ENCODE measurements at regions not wholly inside any gene's neighbourhood (a gene's known extent, or its start where the extent isn't known, plus 50 kb on each side); places are given as distances from the start of the nearest gene placed in this dataset.
"Not testable (repeated sequence)": the region's sequence is repeated elsewhere in the genome, so short reads cannot be mapped to it uniquely, and the experiment has no call there.

DNA sequence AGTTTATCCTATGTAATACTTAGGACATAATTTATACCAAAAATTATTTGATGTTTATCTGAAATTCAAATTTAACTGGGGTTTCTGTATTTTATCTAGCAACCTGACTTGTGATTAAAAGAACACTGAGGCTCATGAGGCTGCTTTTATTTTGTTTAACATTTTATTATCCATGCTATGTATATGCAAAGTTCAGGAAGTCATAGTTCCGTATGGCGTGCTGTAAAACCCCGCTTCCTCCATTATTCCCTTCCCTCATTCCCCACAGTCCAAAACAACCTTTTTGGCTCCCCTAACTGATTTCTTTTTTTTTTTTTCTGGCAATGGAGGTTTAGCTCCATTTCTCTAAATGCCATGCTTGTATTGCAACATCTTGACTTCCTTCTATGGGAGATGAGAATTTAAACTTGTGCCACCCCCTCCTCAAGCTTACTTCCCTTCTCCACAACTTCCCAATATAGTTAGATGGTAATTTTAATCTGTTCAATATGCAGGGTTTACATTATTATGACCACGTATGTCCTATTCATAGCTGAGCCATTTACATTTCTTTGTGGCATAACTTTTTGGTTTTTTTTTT lies 138.0 kb upstream of the DNAH14 start:
- DNase-seq, result no peak

DNA sequence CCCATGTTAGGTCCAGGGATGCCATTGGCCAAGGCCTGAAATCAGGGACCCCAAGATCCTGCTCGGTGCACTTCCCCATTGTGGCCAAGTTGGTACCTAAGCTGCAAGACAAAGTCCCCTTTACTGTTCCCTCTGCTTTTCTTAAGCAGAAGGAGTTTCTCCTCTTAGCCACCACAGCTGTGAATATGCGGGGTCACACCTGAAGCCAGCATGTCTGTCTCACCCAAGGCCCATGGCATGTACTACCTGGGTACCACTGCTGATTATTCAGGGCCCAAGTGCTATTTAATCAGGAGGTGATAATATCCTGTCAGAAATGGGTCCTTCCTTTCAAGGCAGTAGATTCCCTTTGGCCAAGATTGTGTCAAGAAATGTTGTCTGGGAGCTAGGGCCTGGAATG lies 133.9 kb upstream of the DNAH14 start:
- no peak for DNase-seq

DNA sequence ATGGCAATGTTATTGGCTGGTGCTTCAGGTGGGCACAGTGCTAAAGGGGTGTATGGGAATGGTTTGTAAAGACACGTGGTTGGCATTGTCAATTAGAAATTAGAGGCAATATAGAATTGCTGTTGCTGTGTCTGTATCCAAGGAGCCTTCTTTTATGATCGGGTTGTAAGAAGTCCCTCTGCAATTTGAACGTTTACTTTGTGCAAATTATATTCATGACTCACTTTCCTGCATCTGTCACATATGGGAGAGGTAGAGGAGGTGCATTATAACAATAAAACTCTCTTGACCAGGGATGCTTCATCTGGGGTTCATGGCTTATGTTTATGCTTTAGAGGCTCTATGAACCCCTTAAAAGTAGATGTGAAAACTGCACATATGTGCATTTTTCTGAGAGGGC lies 130.4 kb upstream of the DNAH14 start:
- no peak for DNase-seq

DNA sequence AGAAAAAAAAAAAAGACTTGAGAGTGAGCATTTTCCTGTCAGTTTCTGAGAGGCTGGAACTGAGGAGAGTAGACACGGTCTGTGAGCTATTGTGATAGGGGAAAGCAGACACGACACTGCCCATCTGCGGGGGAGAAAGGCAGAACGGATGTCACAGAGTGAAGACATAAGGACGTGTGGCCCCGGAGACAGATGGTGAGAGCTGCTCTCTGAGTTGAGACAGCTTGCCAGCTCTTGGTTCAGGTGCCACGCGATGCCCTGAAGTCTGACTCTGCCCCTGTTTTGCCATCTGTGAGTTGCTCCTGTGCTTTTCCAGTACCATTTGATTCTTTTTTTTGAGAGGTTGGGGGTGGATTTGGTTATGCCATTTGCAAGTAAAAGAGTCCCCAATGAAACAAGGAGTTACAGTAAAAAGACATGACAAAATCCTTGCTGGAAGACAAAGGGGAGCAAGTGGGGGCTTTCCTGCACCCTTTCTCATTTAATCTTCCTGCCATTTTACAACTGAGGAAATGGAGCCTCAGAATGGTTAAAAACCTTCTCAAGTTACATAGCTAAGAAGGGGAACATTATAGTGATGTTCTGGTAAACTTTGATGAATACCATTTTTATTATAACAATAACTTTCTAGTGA lies 128.9 kb upstream of the DNAH14 start:
- DNase-seq, result no peak

DNA sequence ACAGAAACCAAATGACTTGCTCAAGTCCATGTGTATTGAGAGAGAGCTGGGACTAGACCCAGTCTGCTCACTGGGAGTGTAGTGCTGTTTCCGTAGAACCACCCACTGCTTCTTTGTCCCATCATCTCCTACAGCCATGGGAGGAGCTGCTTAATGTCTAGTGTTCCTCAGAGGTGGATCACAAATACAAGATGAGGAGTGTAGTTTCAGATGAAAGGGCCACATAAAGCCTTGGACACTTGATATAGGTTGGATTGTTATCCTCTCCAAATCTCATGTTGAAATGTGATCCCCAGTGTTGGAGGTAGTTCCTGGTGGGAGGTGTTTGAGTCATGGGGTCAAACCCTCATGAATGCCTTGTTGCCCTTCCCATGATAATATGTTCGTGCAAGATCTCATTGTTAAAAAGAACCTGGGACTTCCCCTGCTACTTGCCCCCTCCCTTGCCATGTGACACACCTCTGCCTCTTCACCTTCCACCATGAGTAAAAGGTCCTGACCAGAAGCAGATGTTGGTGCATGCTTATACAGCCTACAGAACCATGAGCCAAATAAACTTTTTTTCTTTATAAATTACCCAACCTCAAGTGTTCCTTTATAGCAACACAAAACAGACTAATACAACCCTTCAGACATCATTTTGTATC lies 127.5 kb upstream of the DNAH14 start:
- no peak for DNase-seq

DNA sequence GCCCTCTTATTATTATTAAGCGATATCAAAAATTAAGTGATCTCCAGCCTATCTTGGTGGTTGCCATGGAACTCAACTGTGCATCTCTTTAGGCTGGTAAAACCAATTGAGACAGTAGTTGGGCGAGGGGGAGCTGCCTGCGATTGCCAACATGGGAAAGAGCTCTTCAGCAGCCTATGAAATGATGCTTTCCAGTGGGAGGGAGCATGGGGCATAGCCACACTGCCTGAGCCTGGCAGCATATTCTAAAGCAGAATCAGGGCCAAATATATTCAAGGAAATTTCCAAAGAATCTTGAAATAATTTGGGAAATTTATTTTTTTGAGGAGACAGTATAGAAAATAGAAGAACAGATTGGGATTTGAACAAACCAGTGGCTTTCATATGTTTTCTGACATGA lies 126.9 kb upstream of the DNAH14 start:
- DNase-seq, result no peak

DNA sequence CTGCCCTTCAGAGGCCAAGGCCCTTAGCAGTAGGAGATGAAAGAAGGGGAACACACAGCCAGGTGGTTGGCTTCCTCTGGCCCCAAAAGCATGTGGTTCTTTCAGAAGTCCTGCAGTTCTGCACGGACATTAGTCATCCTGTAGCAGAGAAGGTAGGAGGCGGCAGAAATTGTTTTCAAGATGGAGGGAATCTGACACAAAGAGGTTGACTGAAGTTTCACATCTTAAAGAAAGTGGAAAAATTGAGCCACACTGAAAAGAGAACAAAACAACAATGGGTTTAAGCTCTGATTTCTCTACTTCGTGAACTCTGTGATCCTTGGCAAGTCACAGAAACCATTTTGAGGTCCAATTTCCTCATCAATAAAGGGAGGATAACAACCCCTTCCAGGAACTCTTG lies 125.3 kb upstream of the DNAH14 start:
- DNase-seq, result no peak

DNA sequence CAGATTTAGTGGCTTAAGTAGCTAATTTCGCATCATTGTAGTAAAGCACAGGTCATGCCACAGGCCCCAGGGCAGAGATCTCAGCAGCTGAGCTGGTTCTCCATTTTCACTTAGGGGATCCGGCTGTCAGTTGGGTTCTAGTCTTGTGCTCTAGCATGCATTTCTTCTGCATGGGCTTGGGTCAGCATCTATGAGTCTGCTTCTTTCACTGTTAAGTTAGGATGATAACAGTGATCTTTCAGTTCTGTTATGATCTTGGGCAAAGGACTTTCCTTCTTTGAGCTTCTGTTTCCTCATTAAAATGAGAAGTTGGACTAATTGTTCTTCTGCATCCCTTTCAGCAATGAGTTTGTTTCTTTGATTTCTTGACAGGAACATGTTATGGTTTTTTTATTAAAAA lies 123.6 kb upstream of the DNAH14 start:
- DNase-seq, result no peak

DNA sequence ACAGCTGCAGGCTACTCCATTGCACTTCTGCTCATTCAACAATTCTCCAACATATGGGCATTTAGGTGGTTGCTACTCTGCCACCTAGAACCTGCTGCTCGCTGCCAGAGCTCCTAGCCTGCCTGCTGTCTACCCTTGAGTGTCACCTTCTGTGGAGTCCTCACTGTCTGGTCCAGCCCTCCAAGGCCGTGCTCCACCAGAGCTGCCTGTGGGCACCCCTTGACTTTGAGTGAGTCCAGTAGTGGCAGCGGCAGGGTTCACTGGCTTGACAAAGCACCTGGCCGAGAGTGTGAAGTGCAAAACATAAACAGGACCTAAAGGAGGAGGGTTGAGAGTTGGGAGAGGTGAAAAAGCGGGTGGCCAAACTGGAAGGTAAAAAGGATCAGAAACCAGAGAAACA lies 120.3 kb upstream of the DNAH14 start:
- DNase-seq, result no peak

DNA sequence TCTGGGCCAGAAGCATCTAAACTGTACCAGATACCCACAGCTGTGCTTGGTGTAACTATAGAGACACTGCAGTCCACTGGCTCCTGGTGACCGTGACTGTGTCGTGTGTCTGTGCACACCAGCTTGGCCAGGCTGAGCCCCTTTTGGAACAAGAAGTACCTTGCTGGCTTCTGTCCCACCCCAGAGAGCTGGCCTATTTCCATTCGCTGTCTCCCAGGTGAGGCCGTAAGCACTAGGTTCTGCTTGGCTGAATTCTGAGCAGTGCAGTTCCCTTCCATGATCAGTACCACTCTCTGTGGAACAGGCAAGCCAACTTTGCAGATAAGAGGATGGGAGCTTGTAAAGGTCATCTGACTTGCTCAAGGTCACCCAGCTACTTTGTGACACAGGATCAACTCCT lies 119.9 kb upstream of the DNAH14 start:
- no peak for DNase-seq

DNA sequence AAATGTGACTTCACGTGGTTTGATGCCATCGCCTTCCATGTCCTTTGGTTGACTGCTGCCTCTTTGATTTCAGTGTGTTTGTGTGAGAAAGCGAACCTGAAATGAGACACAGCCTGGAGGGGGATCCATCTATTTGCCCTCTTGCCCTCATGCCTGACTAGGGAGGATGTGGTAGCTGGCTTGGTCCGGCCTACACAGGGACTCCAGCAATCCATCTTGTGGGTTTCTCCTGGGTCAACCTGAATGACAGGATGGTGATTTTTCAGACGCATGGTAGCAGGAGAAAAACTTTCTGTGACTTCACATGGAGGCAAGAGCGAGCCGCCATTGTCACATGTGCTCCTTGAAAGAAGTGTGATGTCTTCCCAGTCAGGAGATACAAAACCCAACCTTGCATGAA lies 117.9 kb upstream of the DNAH14 start:
- no peak for DNase-seq

DNA sequence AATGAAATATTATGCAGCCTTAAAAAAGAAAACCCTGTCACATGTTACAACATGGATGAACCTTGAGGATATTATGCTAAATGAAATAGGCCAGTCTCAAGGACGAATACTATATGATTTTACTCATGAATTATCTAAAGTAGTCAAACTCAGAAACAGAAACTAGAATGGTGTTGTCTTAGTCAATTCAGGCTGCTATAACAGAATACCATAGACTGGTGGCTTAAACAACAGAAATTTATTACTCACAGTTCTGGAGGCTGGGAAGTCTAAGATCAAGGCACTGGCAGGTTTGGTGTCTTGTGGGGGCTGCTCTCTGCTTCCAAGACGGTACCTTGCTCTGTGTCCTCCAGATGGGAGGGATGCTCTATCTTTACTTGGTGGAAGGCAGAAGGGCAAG lies 113.8 kb upstream of the DNAH14 start:
- DNase-seq, result no peak

DNA sequence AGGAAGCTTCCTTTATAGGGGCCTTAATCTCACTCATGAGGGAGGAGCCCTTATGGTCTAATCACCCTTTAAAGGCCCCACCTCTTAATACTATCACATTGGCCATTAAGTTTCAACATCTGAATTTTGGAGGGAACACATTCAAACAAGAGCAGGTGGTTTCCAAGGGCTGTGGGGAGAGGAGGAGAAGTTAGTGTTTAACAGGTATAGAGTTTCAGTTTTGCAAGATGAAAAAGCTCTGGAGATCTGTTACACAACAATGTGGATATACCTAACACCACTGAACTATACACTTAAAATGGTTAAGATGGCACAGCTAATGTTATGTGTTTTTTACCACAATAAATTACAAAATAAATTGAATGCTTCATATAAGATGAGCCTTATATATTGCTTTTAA lies 113.4 kb upstream of the DNAH14 start:
- DNase-seq, result no peak

DNA sequence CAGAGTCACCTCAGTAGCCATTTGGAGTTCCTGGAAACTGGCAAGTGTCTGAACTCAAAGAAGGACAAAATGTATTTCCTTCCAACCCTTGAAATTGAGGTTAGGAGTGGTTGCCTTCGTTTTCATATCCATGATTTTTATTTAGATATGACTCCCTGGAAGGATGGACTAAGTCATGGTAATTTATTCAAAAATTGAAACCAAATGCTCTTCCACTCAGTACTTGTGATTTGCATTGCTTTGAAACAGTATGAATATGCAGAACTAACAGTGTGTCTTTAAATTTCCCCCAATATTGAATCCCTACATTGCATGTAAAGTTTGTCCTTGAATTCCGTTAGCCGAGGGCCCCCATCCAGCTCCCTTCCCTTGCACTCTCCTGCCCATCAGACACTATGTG lies 112.1 kb upstream of the DNAH14 start:
- DNase-seq, result no peak

DNA sequence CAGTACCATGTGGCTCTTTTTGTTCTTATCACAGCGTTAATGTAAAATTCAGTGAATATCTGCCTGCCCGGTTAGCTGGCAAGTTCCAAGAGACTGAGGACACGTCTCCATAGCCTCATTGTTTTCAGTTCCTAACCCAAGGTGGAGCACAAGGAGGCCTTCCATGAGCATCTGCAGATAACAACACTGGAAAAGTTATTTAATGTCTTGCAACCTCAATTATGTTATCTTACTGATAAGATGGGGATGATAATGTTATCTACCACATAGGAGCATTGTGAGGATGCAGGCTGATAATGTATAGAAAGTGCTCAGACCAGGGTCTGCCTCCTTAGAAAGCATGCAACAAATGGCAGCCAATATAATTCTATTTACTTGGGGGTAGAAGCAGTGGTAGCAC lies 109.6 kb upstream of the DNAH14 start:
- DNase-seq, result no peak

DNA sequence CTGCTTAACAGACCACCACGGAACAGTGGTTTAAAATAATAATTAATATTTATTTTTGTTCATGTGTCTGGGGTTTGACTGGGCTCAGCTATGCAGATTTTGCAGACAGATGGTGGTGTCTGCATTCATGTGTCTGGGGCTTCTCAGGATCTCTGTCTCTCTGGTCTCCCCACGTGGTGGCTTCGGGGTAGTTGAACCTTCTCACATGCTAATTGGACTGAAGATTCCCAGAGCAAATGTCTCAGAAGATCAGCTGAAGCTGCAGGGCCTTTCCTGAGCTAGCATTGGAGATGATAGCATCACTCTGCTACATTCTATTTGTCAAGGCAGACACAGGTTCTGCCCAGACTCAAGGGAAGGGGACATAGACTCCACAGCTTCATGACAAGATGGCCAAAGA lies 109.1 kb upstream of the DNAH14 start:
- no peak for DNase-seq

DNA sequence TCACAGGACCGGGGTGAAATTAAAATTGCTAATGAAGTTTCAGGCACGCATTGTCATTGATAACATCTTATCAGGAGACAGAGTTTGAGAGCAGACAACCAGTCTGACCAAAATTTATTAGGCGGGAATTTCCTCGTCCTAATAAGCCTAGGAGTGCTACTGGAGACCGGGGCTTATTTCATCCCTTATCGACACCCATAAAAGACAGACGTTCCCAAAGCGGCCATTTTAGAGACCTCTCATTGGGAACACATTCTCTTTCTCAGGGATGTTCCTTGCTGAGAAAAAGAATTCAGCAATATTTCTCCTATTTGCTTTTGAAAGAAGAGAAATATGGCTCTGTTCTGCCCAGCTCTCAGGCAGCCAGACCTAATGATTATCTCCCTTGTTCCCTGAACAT lies 107.7 kb upstream of the DNAH14 start:
- not testable (repeated sequence) for DNase-seq

DNA sequence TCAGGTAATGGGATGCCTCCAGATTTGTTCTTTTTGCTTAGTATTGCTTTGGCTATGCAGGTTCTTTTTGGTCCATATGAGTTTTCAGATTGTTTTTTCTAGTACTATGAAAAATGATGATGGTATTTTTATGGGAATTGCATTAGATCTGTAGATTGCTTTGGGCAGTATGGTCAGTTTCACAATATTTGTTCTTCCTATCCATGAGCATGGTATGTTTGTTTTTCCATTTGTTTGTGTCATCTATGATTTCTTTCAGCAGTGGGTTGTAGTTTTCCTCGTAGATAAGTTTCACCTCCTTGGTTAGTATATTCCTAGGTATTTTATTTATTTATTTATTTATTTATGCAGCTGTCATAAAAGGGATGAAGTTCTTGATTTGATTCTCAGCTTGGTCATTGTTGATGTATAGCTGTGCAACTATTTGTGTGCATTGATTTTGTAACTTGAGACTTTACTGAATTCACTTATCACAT lies 103.9 kb upstream of the DNAH14 start:
- no peak for DNase-seq

DNA sequence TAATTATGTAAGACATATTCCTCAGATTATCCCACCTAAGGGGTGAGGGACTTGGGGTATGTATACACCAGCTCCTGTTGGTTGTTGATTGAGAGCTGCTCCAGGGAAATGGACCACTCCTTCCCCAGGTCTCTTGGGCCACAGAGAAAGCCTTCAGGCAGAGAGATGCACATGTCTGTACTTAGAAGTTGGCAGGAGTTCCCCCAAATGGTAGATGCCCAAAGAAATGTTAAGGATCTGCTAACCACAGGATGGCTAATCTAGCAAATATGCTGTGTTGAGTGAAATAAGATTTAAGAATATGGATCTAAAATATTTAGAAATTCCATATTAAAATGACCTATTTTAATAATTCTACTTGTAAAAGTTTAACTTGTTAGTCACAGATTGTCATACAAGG lies 100.8 kb upstream of the DNAH14 start:
- DNase-seq, result no peak

DNA sequence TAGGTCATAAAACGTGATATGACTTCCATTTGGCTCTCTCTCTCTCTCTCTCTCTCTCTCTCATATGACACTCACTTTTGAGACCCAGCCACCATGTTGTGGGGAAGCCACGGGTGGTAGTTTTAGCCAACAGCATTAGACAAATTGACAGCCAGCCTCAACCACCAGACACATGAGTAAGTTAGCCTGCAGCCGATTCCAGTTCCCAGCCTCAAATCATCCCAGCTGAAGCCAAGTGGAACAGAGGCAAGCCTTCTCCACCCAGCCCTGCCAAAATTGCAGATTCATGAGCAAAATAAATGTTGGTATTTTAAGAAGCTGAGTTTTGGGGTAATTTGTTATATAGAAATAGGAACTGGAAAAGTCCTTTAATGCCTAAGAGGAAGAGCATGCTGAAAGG lies 98.0 kb upstream of the DNAH14 start:
- no peak for DNase-seq

DNA sequence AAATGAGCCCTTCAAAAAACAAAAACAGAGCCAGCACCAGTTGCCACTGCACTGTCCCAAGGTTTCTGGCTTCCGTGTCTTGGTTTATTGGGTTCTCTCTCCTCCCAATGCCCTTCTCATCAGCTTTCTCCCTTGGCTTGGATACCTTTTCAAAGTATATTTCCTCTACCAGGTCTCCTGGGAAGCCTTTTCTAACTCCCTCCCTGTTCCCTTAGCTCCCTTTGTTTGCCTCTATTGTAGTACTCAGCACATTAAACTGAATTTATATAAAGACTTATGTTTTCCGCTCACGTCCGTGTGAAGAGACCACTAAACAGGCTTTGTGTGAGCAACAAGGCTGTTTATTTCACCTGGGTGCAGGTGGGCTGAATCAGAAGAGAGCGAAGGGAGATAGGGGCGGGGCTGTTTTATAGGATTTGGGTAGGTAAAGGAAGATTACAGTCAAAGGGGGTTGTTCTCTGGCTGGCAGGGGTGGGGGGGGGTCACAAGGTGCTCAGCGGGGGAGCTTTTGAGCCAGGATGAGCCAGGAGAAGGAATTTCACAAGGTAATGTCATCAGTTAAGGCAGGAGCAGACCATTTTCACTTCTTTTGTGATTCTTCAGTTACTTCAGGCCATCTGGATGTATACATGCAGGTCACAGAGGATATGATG lies 89.7 kb upstream of the DNAH14 start:
- DNase-seq, result not testable (repeated sequence)

DNA sequence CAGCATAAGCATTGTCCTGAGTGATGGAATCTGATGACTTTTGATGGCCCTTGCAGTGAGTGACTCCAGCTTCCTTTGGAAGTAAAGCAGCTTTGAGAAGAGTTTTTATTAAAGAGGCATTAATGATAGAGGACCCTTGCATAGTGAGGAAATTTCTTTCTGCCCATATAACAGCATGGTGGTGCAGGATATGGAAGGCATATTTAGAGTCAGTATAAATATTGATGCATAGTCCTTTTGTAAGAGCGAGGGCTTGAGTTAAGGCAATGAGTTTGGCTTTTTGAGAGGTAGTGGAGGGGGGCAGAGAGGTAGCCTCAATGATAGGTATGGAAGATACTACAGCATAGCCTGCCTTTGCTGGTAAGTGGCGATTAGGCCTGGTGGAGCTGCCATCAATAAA lies 87.7 kb upstream of the DNAH14 start:
- DNase-seq, result not testable (repeated sequence)

DNA sequence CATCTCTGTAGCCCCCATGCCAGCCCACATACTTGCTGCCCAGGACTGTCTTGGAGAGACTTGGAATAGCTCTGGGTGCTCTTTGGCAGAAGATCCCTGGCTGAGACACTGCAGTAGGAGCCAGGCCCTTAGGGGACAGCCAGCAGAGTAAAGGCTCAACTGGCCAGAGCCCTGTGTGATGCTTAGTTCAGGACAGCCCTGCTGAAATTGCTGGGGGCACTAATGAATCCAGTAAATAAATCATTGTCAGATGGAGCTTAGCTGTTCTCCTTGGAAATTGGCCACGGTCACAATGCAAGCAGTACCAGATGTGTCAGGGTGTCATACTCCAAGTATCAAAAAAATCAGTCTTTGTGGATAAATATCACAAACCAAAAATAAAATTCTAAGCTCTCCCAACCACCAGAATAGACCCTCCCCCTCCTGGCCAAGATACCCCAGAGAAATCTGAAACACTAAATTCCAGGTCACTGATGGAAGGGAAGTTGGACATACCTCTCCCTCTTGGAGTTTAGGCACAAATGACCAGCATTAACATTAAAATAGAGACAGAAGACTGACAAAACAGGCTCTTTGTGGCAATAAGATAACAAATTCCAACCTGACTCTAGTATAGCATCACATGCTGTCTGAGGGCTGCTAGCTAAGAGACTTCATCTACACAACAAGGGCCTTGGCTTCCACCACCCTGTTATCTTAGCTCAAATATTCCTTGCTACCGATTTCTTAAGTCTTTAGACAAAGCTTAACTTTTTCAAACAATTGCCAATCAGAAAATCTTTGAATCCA lies 83.2 kb upstream of the DNAH14 start:
- no peak for DNase-seq
